Endothelial cell of umbilical vein (primary cell): ENCODE measurements at regions not wholly inside any gene's neighbourhood (a gene's known extent, or its start where the extent isn't known, plus 50 kb on each side); places are given as distances from the start of the nearest gene placed in this dataset.

Source experiments
- BruUV-seq: library from RNA; stranded (reverse); fragments of 400-500 nt; replicated peaks from 2 replicates; lab custom pipeline; 2021; lab: Mats Ljungman, UMichigan
- CTCF ChIA-PET: fragments of 300-600, 350-600 bp; sonication (Branson Sonifier 250); formaldehyde crosslinking; loops from one replicate; lab custom pipeline; 2021; ENCODE audit warnings: antibody characterized with exemption, inconsistent platforms; lab: Charles Lee
- POLR2A ChIA-PET: fragments of 300-600, 350-600 bp; sonication (Branson Sonifier 250); formaldehyde crosslinking; loops from one replicate; lab custom pipeline; 2021; ENCODE audit warnings: antibody characterized with exemption, inconsistent platforms; lab: Charles Lee
- DNase-seq: peaks from one replicate; pipeline ENCODE4 v3.0.0-alpha.2; 2011; ENCODE audit warnings: low read depth, low spot score
- FAIRE-seq: peaks from 2 replicates; lab custom pipeline; 2011; peaks lifted over from hg19 to GRCh38; lab: Jason Lieb, UNC
- H2AFZ ChIP-seq: 2 replicates; pipeline ENCODE4 v1.6.0; 2012; ENCODE audit warnings: low read depth, low read length, control low read depth, inconsistent platforms
- H3K27ac ChIP-seq: 2 replicates; pipeline ENCODE4 v1.5.1; 2011; ENCODE audit warnings: low read depth, mild to moderate bottlenecking, control low read depth, low read length, moderate library complexity; ENCODE audit not compliant: insufficient read depth
- H3K27me3 ChIP-seq, 2 experiments: 2 replicates each; pipeline versions ENCODE4 v1.6.0 to v1.6.1; 2011; ENCODE audit warnings: low read length in 2 of 2, mixed read lengths in 1 of 2; ENCODE audit not compliant: control insufficient read depth in 2 of 2, insufficient read depth in 2 of 2
- H3K36me3 ChIP-seq, 2 experiments: 2 replicates in 1 of 2; 3 replicates in 1 of 2; pipeline ENCODE4 v1.5.1; 2011; ENCODE audit warnings: low read length in 2 of 2, mild to moderate bottlenecking in 1 of 2, moderate library complexity in 1 of 2; ENCODE audit not compliant: control insufficient read depth in 2 of 2, insufficient read depth in 2 of 2; ENCODE audit errors: extremely low read depth in 1 of 2
- H3K4me1 ChIP-seq: 3 replicates; pipeline ENCODE4 v1.5.1; 2011; ENCODE audit warnings: mild to moderate bottlenecking, low read length; ENCODE audit not compliant: control insufficient read depth, insufficient read depth; ENCODE audit errors: extremely low read depth
- H3K4me2 ChIP-seq: 2 replicates; pipeline ENCODE4 v1.6.1; 2011; ENCODE audit warnings: low read length, control low read depth, mixed read lengths; ENCODE audit not compliant: insufficient read depth
- H3K4me3 ChIP-seq, 3 experiments: fragments of 200-600 bp in 1 of 3; sonication (generic), shearing (Covaris generic) in 1 of 3; replicated peaks in 1 of 3; 2 replicates each; pipeline ENCODE4 v1.5.1; 2011 to 2016; ENCODE audit warnings: control low read depth in 3 of 3, low read length in 3 of 3, mild to moderate bottlenecking in 2 of 3, inconsistent platforms in 1 of 3, low read depth in 1 of 3, moderate library complexity in 1 of 3; ENCODE audit not compliant: insufficient read depth in 1 of 3
- H3K79me2 ChIP-seq: 2 replicates; pipeline ENCODE4 v1.6.0; 2012; ENCODE audit warnings: low read length, inconsistent platforms; ENCODE audit not compliant: control insufficient read depth, insufficient read depth
- H3K9ac ChIP-seq: replicated peaks from 2 replicates; pipeline ENCODE3; 2011; ENCODE audit warnings: low read length, control low read depth; ENCODE audit not compliant: insufficient read depth; ENCODE audit errors: extremely low read depth
- H3K9me1 ChIP-seq: replicated peaks from 3 replicates; pipeline ENCODE4 v1.6.0; 2011; ENCODE audit warnings: mild to moderate bottlenecking, low read length; ENCODE audit not compliant: control insufficient read depth, insufficient read depth; ENCODE audit errors: extremely low read depth
- H3K9me3 ChIP-seq: replicated peaks from 2 replicates; pipeline ENCODE4 v1.5.1; 2012; ENCODE audit warnings: low read length, inconsistent platforms; ENCODE audit not compliant: control insufficient read depth, insufficient read depth
- H4K20me1 ChIP-seq: replicated peaks from 2 replicates; pipeline ENCODE3; 2011; ENCODE audit warnings: mild to moderate bottlenecking, low read length; ENCODE audit not compliant: control insufficient read depth, insufficient read depth; ENCODE audit errors: extremely low read depth
- EZH2 ChIP-seq: IDR thresholded peaks from 2 replicates; pipeline ENCODE4 v1.6.1; 2012; ENCODE audit warnings: borderline replicate concordance, low read depth, mild to moderate bottlenecking, moderate library complexity, low read length, inconsistent platforms; ENCODE audit not compliant: severe bottlenecking
- FOS ChIP-seq: IDR thresholded peaks from 2 replicates; pipeline ENCODE4 v1.6.1; 2011; ENCODE audit warnings: mild to moderate bottlenecking, low read length, moderate library complexity, borderline replicate concordance; ENCODE audit not compliant: insufficient read depth
- GATA2 ChIP-seq: IDR thresholded peaks from 2 replicates; pipeline ENCODE4 v1.7.0; 2011; ENCODE audit warnings: low read depth, mild to moderate bottlenecking, moderate library complexity, mixed read lengths, low read length; ENCODE audit not compliant: insufficient read length, insufficient read depth
- JUN ChIP-seq: IDR thresholded peaks from 2 replicates; pipeline ENCODE4 v1.6.1; 2011; ENCODE audit warnings: borderline replicate concordance, low read depth; ENCODE audit not compliant: insufficient read length, insufficient read depth
- MYC ChIP-seq: IDR thresholded peaks from one replicate; pipeline ENCODE4 v1.6.1; 2011; ENCODE audit warnings: mild to moderate bottlenecking, low read depth, low read length
- POLR2A ChIP-seq: IDR thresholded peaks from 2 replicates; pipeline ENCODE4 v1.6.1; 2012; ENCODE audit warnings: low read depth, mild to moderate bottlenecking, control low read depth, low read length
- POLR2AphosphoS5 ChIP-seq: IDR thresholded peaks from 2 replicates; pipeline ENCODE4 v1.6.1; 2012; ENCODE audit warnings: low read depth, mild to moderate bottlenecking, control low read depth, low read length, moderate library complexity; ENCODE audit not compliant: insufficient read depth
- dilution Hi-C: fragments of 300-500 bp; cut with MboI; formaldehyde crosslinking; loops from one replicate; pipeline ENCODE4 v1.15.0; 2019; ENCODE audit warnings: low sequenced_read_pairs; ENCODE audit not compliant: extremely low pct_ligation_motif_present
- intact Hi-C: fragments of 100-400 bp; cut with micrococcal nuclease; formaldehyde crosslinking; loops from one replicate; pipeline ENCODE4 v1.10.0; 2022
- TF ChIP-seq, protein P1 (sequence below): IDR thresholded peaks from 2 replicates; pipeline ENCODE4 v1.6.1; 2011; ENCODE audit not compliant: insufficient read depth, insufficient read length
- TF ChIP-seq, protein P2 (sequence below), 2 donors: IDR thresholded peaks; 1 replicate in 1 of 2; 2 replicates in 1 of 2; pipeline ENCODE4 v1.5.1; 2011; ENCODE audit warnings: low read length in 2 of 2, mild to moderate bottlenecking in 2 of 2, moderate library complexity in 2 of 2, control low read depth in 1 of 2, inconsistent platforms in 1 of 2, low read depth in 1 of 2; ENCODE audit not compliant: insufficient read depth in 1 of 2; ENCODE audit errors: extremely low read depth in 1 of 2

DNA sequence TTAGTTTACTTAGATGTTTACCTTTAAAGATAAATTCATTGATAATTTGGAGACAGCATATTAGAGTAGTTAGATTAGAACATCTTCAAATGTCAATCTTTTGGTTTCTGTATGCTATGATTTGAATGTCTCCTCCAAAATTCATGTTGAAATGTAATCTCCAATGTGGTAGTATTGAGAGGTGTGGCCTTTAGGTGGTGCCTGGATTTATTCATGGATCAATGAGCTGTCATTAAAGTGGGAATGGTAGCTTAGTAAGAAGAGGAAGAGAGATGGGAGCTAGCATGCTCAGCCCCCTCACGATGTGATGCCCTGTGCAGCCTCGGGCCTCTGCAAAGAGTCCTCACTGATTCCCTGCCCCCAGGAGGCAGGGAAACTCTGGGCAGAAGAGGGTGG, 133.6 kb upstream of the TUT7 start:
- dilution Hi-C loops = no loop called here
- intact Hi-C loops = loop anchor here (1.0 kb wide), 1 partner anchor 836 kb away; no protein-coding TSS in a partner anchor
- FAIRE-seq (no peak), DNase-seq (no peak)
- no peaks in the 10 kb centered on the region for H3K27me3 ChIP-seq
- no peaks in the 10 kb centered on the region for H3K36me3 ChIP-seq
- H3K79me2 ChIP-seq = no peaks in the 10 kb centered on the region
- TF ChIP-seq, protein P1, sequence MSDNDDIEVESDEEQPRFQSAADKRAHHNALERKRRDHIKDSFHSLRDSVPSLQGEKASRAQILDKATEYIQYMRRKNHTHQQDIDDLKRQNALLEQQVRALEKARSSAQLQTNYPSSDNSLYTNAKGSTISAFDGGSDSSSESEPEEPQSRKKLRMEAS = no peak
- TF ChIP-seq POLR2A = no peak
- TF ChIP-seq FOS = no peak
- TF ChIP-seq JUN = no peak
- no peak for TF ChIP-seq GATA2
- TF ChIP-seq, protein P2, sequence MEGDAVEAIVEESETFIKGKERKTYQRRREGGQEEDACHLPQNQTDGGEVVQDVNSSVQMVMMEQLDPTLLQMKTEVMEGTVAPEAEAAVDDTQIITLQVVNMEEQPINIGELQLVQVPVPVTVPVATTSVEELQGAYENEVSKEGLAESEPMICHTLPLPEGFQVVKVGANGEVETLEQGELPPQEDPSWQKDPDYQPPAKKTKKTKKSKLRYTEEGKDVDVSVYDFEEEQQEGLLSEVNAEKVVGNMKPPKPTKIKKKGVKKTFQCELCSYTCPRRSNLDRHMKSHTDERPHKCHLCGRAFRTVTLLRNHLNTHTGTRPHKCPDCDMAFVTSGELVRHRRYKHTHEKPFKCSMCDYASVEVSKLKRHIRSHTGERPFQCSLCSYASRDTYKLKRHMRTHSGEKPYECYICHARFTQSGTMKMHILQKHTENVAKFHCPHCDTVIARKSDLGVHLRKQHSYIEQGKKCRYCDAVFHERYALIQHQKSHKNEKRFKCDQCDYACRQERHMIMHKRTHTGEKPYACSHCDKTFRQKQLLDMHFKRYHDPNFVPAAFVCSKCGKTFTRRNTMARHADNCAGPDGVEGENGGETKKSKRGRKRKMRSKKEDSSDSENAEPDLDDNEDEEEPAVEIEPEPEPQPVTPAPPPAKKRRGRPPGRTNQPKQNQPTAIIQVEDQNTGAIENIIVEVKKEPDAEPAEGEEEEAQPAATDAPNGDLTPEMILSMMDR (IDR thresholded peaks at IDR 0.05; ENCODE audit: extremely low read depth in 1 of 2, insufficient read depth in 1 of 2, low read depth in 1 of 2, low read length in 2 of 2) = no peak
- no peak for TF ChIP-seq MYC
- TF ChIP-seq POLR2AphosphoS5 = no peak
- TF ChIP-seq EZH2 = no peak
- H3K4me1 ChIP-seq = no peaks in the 10 kb centered on the region
- no peaks in the 10 kb centered on the region for H3K9me1 ChIP-seq
- no peak overlapping the region for H3K4me2 ChIP-seq
- no peak overlapping the region for H3K9ac ChIP-seq
- H3K9me3 ChIP-seq = no peaks in the 10 kb centered on the region
- POLR2A ChIA-PET = no interaction called here
- no peaks in the 10 kb centered on the region for H4K20me1 ChIP-seq
- CTCF ChIA-PET = interaction anchor here (0.6 to 3.4 kb wide), 7 partner anchors 54 to 1325 kb away, joined by 3 to 41 read pairs (median 3); partner anchors contain the start of gene GAS1
- no peak overlapping the region for H2AFZ ChIP-seq
- BruUV-seq = no TSS peak
- no peak overlapping the region for H3K27ac ChIP-seq
- H3K4me3 ChIP-seq = no peak overlapping the region
